ENCODE measurements at regions not wholly inside any gene's neighbourhood (a gene's known extent, or its start where the extent isn't known, plus 50 kb on each side); places are given as distances from the start of the nearest gene placed in this dataset.

DNA sequence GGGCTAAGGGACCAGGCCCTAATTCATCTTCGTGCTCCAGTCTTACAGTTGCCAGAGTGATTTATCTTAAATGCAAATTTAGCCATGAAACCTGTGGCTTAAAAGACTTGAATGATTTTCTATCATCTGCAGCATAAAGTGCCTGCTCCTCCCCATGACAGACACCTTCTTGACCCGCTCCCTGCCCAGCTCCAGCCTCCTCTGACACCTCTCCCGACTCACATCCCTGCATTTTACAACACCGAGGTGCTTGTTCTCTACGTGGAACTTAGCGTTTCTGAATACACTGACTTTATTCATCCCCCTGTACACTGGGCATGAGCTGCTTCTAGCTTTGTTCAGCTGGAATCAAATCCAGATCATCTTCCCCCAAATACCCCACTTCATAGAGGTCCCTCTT, 128.7 kb upstream of the MYO16 start:
- no peaks in the 10 kb centered on the region for H3K36me3 ChIP-seq (replicated peaks in 1 of 2; ENCODE audit: control insufficient read depth in 1 of 2, insufficient read depth in 2 of 2, low read length in 2 of 2)
- ChIA-PET POLR2A (no interaction called here), CTCF (ENCODE audit: low intra/inter-chr PET ratio, low total read pairs) (no interaction called here)
- no peak for DNase-seq (ENCODE audit: low spot score)
- FAIRE-seq = no peak
- no peak overlapping the region for H3K27ac ChIP-seq (ENCODE audit: extremely low read length, insufficient read depth, low read length)
- TF ChIP-seq, protein P1, sequence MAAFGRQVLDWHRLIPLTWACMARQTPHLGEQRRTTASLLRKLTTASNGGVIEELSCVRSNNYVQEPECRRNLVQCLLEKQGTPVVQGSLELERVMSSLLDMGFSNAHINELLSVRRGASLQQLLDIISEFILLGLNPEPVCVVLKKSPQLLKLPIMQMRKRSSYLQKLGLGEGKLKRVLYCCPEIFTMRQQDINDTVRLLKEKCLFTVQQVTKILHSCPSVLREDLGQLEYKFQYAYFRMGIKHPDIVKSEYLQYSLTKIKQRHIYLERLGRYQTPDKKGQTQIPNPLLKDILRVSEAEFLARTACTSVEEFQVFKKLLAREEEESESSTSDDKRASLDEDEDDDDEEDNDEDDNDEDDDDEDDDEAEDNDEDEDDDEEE (CRISPR knock-in tag; IDR thresholded peaks at IDR 0.05) = no peak
- TF ChIP-seq DZIP1 (CRISPR knock-in tag; IDR thresholded peaks at IDR 0.05) (no peak), ZBTB7B (CRISPR knock-in tag; IDR thresholded peaks at IDR 0.05) (no peak), POGK (CRISPR knock-in tag; conservative IDR thresholded peaks at IDR 0.05) (no peak), ZNF784 (CRISPR knock-in tag; IDR thresholded peaks at IDR 0.05; ENCODE audit: borderline replicate concordance) (no peak), AHR (CRISPR knock-in tag; IDR thresholded peaks at IDR 0.05) (no peak), ZNF790 (CRISPR knock-in tag; IDR thresholded peaks at IDR 0.05; ENCODE audit: borderline replicate concordance) (no peak), DNMT1 (CRISPR knock-in tag; IDR thresholded peaks at IDR 0.05) (no peak), ZNF670 (CRISPR knock-in tag; IDR thresholded peaks at IDR 0.05; ENCODE audit: borderline replicate concordance) (no peak)
- BruUV-seq (replicated peaks) = no TSS peak
- no peaks in the 10 kb centered on the region for H3K4me1 ChIP-seq (ENCODE audit: insufficient read depth, low read length)
- no peak overlapping the region for H3K4me3 ChIP-seq (replicated peaks in 1 of 3; ENCODE audit: insufficient read depth in 1 of 3, low read depth in 2 of 3, low read length in 3 of 3)
- 10% methylated on average over 6 of the region's 6 CpGs for WGBS (ENCODE audit: low lambda C conversion rate)
- in situ Hi-C loops (cut with HindIII; ENCODE audit: extremely low pct_ligation_motif_present, low pct_unique_long_range_greater_than_20kb) = no loop called here
- no peak overlapping the region for H2AFZ ChIP-seq (ENCODE audit: low read length)
- no peak overlapping the region for H3K9ac ChIP-seq (ENCODE audit: insufficient read depth, low read depth, low read length)
- no peaks in the 10 kb centered on the region for H3K9me3 ChIP-seq (ENCODE audit: low read length)
- no peaks in the 10 kb centered on the region for H3K79me2 ChIP-seq (ENCODE audit: insufficient read depth, low read length)
- no peak overlapping the region for H3K4me2 ChIP-seq (ENCODE audit: low read depth, low read length)
- ATAC-seq = no peak
- H3K27me3 ChIP-seq (ENCODE audit: control insufficient read depth in 1 of 2, insufficient read depth in 2 of 2, low read length in 2 of 2) = peaks cover 0 to 10% of the 10 kb centered on the region in 2 experiments; a peak in 2 of 5 replicates
- intact Hi-C loops (cut with micrococcal nuclease; ENCODE audit: unreplicated experiment) = no loop called here
- H4K20me1 ChIP-seq (ENCODE audit: insufficient read depth, low read length) = no peaks in the 10 kb centered on the region
